IPS-15b (cell line): ENCODE measurements at regions not wholly inside any gene's neighbourhood (a gene's known extent, or its start where the extent isn't known, plus 50 kb on each side); places are given as distances from the start of the nearest gene placed in this dataset.

Source experiments
- H3K27me3 ChIP-seq: one replicate; pipeline ENCODE4 v1.6.1; 2013; ENCODE audit warnings: low read length; ENCODE audit not compliant: control insufficient read depth, insufficient read depth
- H3K36me3 ChIP-seq: one replicate; pipeline ENCODE4 v1.6.1; 2013; ENCODE audit warnings: low read length; ENCODE audit not compliant: control insufficient read depth, insufficient read depth
- H3K4me1 ChIP-seq: one replicate; pipeline ENCODE4 v1.6.1; 2013; ENCODE audit warnings: mild to moderate bottlenecking, low read length; ENCODE audit not compliant: control insufficient read depth, insufficient read depth
- H3K4me3 ChIP-seq: one replicate; pipeline ENCODE4 v1.5.1; 2013; ENCODE audit warnings: low read depth, low read length
- H3K9ac ChIP-seq: one replicate; pipeline ENCODE4 v1.6.1; 2013; ENCODE audit warnings: low read depth, mild to moderate bottlenecking, low read length
- H3K9me3 ChIP-seq: one replicate; pipeline ENCODE4 v1.6.1; 2013; ENCODE audit warnings: mild to moderate bottlenecking, low read length; ENCODE audit not compliant: control insufficient read depth, insufficient read depth

DNA sequence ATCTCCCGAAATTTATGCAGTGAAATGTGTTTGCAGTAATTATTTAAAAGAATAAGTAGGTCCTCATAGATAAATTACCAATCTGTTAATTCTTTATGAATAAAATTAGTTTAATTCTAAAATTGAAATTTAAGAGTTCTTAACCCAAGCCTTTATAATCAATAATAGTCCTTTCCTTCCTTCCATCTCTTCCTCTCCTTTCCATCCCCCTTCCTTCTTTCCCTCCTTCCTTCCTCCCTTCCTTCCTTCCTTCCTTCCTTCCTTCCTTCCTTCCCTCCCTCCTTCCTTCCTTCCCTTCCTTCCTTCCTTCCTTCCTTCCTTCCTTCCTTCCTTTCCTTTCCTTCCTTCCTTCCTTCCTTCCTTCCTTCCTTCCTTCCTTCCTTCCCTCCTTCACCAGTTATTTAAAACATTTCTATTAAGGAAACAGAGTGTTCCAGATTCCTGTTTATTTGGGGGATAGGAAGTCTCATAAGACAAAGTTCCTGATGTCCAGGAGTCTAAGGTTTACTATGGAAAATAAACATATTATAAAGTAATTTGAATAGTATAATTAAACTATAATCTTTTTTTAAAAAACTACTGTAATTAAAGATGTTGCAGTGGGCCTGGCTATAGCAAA, 285.3 kb upstream of the NOX3 start:
- Histone ChIP-seq H3K9ac (no peak overlapping the region), H3K9me3 (no peaks in the 10 kb centered on the region), H3K27me3 (no peaks in the 10 kb centered on the region), H3K4me3 (no peak overlapping the region), H3K4me1 (no peaks in the 10 kb centered on the region), H3K36me3 (no peaks in the 10 kb centered on the region)

DNA sequence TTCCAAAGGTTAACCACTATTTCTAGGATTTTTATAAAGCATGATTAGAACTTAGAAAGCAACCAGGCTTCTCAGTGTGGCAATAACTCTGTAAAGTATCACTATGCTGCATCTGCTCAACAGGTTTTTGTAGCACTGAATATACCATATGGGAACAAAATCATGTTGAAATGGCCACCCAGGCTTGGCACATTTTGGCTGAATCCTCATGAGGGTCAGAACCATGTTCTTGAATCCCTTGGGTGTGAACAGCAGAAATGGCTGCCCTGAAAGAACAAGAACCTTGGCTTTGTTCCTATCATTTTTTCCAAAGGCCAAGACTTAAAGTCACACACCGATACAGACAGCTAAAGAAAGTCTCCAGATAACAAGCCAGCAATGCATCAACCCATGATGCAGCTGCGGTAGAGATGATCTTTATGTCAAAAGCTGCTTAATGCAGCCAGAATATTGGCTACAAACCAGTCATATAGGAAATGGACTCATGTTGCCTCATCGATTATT, 283.0 kb upstream of the NOX3 start:
- Histone ChIP-seq H3K36me3 (no peaks in the 10 kb centered on the region), H3K9ac (no peak overlapping the region), H3K4me3 (no peak overlapping the region), H3K9me3 (no peaks in the 10 kb centered on the region), H3K27me3 (no peaks in the 10 kb centered on the region), H3K4me1 (no peaks in the 10 kb centered on the region)

DNA sequence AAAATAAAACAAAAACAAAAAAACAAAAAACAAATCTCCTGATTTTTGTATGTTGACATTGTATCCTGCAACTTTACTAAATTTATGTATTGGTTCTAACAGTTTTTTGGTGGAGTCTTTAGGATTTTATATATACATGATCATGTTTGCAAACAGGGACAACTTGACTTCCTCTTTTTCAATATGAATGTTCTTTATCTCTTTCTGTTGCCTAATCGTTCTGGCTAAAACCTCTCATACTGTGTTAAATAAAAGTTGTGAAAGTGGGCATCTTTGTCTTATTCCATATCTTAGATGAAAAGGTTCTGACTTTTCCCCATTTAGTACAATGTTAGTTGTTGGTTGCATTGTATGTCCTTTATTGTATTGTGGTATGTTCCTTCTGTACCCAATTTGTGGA, 261.7 kb upstream of the NOX3 start:
- no peaks in the 10 kb centered on the region for H3K27me3 ChIP-seq
- no peaks in the 10 kb centered on the region for H3K36me3 ChIP-seq
- H3K9me3 ChIP-seq, result no peaks in the 10 kb centered on the region
- no peaks in the 10 kb centered on the region for H3K4me1 ChIP-seq
- no peak overlapping the region for H3K4me3 ChIP-seq
- no peak overlapping the region for H3K9ac ChIP-seq

DNA sequence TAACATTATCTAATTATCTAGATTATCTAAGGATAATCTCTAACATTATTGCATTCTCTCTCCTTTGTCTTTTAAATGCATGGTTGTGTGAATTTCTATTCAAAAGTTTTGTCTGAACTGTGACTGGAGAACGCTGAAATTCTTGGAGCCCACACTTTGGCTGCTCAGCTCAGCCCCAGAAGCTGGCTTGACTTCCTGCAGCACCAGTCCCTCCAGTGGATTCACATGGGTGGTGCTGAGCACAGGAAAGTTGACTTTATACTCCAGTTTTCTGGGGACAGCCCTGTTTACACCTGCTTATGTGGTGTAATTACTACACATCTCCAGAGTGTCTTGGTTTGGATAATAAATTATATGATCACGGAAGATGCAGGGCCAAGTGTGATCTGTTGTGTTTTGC, 255.1 kb upstream of the NOX3 start:
- H3K4me1 ChIP-seq, result no peaks in the 10 kb centered on the region
- H3K4me3 ChIP-seq, result no peak overlapping the region
- no peaks in the 10 kb centered on the region for H3K36me3 ChIP-seq
- H3K9ac ChIP-seq, result no peak overlapping the region
- H3K27me3 ChIP-seq, result no peaks in the 10 kb centered on the region
- H3K9me3 ChIP-seq, result no peaks in the 10 kb centered on the region

DNA sequence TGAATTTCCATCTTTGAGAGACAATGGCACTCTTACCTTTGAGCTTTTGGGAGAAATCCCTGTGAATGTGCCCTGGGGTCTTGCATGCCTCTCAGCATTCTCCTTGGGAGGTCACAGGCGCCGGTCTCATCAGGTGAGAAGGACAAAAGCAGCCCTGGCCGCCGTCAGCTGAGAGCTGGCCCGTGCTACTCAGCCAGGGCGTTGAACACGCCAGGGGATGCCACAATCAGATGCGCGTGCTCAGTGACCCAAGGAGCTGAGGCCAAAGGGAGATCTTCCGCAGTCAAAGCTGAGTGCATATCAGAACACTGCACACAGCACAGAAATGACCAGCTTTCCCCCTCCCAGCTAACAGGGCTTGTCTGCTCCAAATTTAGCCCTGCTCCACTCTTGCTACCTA, 253.6 kb upstream of the NOX3 start:
- no peaks in the 10 kb centered on the region for H3K27me3 ChIP-seq
- no peaks in the 10 kb centered on the region for H3K4me1 ChIP-seq
- H3K9ac ChIP-seq, result no peak overlapping the region
- no peaks in the 10 kb centered on the region for H3K36me3 ChIP-seq
- H3K4me3 ChIP-seq, result no peak overlapping the region
- no peaks in the 10 kb centered on the region for H3K9me3 ChIP-seq

DNA sequence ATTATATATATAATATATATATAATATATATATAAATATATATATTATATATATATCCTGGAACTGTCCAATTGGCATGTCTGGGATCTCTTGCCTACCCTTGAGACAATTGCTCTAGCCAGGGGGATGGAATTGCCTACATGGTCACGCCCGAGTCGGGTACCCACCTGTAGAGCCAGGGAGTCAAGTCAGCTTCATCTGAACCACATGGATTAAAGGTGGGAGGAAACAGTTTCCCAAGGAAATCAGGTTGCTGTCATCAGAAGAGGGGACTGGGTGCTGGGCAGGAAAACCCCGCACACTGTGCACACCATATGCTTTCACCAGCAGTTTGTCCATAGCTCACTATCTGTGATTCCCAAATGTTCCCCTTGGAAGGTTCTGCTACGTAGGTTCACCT, 252.5 kb upstream of the NOX3 start:
- H3K4me1 ChIP-seq, result no peaks in the 10 kb centered on the region
- no peaks in the 10 kb centered on the region for H3K27me3 ChIP-seq
- H3K9me3 ChIP-seq, result no peaks in the 10 kb centered on the region
- no peak overlapping the region for H3K9ac ChIP-seq
- no peak overlapping the region for H3K4me3 ChIP-seq
- no peaks in the 10 kb centered on the region for H3K36me3 ChIP-seq

DNA sequence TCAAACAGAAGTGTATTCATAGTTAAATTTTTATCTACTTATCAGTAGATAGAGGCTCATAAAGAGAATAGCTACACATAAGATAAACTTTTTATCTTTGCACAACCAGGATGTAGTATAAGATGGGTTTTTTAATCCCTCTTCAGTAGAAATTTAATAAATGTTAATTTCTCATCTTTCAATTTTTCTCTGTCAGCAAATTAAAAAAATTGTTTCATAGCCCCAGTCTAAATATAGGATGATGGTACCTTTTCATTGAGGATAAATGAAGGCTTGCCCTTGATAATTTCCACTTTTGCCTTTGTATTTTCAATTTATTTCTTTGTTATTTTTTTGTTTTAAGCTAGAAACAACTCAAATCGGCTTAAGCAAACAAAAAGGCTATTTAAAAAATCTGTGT, 251.2 kb upstream of the NOX3 start:
- no peak overlapping the region for H3K9ac ChIP-seq
- no peaks in the 10 kb centered on the region for H3K9me3 ChIP-seq
- no peaks in the 10 kb centered on the region for H3K27me3 ChIP-seq
- H3K4me3 ChIP-seq, result no peak overlapping the region
- H3K4me1 ChIP-seq, result no peaks in the 10 kb centered on the region
- no peaks in the 10 kb centered on the region for H3K36me3 ChIP-seq

DNA sequence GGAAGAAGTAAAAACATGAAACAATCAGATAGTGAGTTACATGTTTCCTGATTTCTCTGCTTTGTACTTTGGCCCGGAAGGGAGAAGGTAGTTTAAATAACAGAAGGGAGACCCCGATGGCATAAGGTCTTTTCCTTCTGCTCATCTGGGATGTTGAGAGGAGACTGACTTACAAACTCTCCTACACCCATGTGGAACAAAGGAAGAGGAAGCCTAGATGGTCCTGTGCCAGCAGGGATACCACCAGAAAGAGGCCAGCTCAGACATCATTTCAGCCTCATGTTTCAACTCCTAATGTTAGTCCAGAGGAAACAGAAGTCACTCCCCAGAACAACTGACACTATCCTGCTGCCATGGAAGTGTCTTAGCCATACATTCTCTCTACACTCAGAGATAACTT, 250.7 kb upstream of the NOX3 start:
- Histone ChIP-seq H3K4me3 (no peak overlapping the region), H3K36me3 (no peaks in the 10 kb centered on the region)

DNA sequence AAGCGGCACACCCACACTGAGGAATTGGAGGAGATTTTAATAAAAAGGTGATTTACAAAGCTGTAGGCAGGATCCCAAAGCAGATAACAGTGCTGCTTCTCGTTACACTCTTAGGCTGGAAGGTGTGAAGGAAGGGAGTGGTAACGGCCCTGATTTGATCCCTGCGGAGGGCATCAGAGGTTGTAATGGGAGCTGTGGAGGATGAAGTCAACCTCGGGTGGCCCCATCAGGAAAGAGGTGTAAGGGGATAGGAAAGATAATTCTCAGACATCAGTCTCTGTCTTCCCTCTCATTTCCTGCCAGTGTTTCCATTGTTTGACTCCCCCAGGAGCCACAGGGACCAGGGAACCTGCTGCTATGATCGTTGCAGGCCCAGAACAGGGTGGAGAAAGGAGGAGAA, 245.7 kb upstream of the NOX3 start:
- Histone ChIP-seq H3K27me3 (no peaks in the 10 kb centered on the region), H3K9ac (no peak overlapping the region), H3K9me3 (no peaks in the 10 kb centered on the region), H3K4me1 (no peaks in the 10 kb centered on the region), H3K4me3 (no peak overlapping the region), H3K36me3 (no peaks in the 10 kb centered on the region)

More for the DNA sequence above, 250.7 kb upstream of the NOX3 start:
- Histone ChIP-seq H3K9me3 (no peaks in the 10 kb centered on the region), H3K9ac (no peak overlapping the region), H3K27me3 (no peaks in the 10 kb centered on the region), H3K4me1 (no peaks in the 10 kb centered on the region)

DNA sequence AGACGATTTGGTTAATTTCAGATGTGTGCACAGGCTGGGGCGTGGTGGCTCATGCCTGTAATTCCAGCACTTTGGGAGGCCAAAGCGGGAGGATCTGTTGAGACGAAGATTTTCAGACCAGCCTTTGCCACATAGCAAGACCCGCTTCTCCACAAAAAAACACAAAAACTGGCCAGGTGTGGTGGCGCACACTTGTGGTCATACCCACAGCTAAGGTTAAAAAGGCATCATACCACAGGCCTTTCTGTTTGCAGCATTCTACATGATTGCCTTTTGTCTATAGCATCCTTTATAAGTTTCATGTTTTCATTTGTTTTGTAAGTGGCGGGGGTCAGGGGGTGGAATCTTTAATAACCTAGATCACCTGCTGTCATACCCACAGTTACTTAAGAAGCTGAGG, 239.9 kb upstream of the NOX3 start:
- Histone ChIP-seq H3K27me3 (no peaks in the 10 kb centered on the region), H3K9me3 (no peaks in the 10 kb centered on the region), H3K9ac (no peak overlapping the region), H3K36me3 (no peaks in the 10 kb centered on the region), H3K4me3 (no peak overlapping the region), H3K4me1 (no peaks in the 10 kb centered on the region)

DNA sequence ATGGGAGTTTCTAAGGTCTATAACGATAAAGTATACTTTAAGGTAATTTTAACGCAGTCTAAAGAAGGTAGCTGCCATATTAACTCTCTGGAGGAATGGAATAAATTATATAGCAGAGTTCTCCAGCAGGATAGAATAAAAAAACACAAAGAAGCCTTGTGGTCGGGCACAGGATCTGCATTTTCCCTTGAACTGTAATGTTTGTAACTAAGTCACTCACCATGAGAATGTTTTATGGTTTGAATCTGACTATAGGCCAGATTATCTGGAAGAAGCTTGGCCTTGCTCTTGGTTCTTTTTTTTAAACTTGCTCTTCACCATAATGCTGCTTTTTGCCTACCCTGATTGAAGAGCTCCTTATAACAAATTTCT, 238.8 kb upstream of the NOX3 start:
- H3K36me3 ChIP-seq, result no peaks in the 10 kb centered on the region
- H3K9ac ChIP-seq, result no peak overlapping the region
- H3K9me3 ChIP-seq, result no peaks in the 10 kb centered on the region
- no peak overlapping the region for H3K4me3 ChIP-seq
- no peaks in the 10 kb centered on the region for H3K4me1 ChIP-seq
- no peaks in the 10 kb centered on the region for H3K27me3 ChIP-seq

DNA sequence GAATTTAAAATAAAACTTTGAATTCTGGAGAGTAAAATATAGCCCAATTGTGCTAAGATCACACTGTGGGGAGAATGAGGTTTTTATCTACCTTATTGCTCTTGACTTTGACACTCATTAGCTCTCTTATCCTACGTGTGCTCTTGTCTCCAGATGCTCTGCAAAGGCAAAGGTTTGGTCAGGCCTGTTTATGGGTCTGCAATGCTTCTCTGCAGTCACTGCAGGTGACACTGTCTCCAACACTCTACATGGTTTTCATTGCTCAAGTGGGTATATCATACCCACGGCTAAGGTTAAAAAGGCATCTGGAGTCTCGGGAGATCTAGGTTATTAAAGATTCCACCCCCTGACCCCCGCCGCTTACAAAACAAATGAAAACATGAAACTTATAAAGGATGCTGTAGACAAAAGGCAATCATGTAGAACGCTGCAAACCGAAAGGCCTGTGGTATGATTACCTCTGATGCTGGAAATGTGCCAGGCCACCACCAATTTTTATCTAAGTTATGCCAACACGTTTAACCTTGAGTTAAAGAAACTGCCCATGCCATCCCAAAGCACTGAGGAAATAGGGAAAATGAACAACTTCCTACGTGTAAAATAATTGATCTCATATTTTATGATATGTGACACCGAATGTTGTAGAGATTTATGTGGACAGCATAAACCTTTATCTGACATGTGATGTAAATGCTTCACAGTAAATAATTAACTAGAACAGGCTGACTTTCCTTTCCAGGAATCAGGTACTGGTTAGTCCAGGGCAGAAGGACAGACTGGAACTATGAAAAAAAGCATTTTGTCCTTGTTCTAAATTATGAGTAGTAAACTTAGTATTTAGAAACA, 238.2 kb upstream of the NOX3 start:
- H3K4me1 ChIP-seq, result no peaks in the 10 kb centered on the region
- no peak overlapping the region for H3K4me3 ChIP-seq
- H3K36me3 ChIP-seq, result no peaks in the 10 kb centered on the region
- no peaks in the 10 kb centered on the region for H3K27me3 ChIP-seq
- no peaks in the 10 kb centered on the region for H3K9me3 ChIP-seq
- H3K9ac ChIP-seq, result no peak overlapping the region
